CD14-positive monocyte (primary cell): ENCODE measurements at regions not wholly inside any gene's neighbourhood (a gene's known extent, or its start where the extent isn't known, plus 50 kb on each side); places are given as distances from the start of the nearest gene placed in this dataset.

Source experiments
- DNase-seq, 3 donors: peaks; one replicate each; pipeline ENCODE4 v3.0.0-alpha.2; 2011 to 2022
- H2AFZ ChIP-seq: 2 replicates; pipeline ENCODE4 v1.6.0; 2012; ENCODE audit warnings: mild to moderate bottlenecking, low read depth, low read length, inconsistent platforms; ENCODE audit not compliant: insufficient read depth, poor library complexity, severe bottlenecking
- H3K27ac ChIP-seq, 2 donors: 1 replicate in 1 of 2; 2 replicates in 1 of 2; pipeline ENCODE4 v1.5.1; 2012 to 2013; ENCODE audit warnings: low read length in 2 of 2, control low read depth in 1 of 2, inconsistent platforms in 1 of 2, low read depth in 1 of 2, mild to moderate bottlenecking in 1 of 2
- H3K27me3 ChIP-seq, 2 donors: one replicate each; pipeline versions ENCODE4 v1.6.0 to v1.6.1; 2011 to 2013; ENCODE audit warnings: low read length in 2 of 2; ENCODE audit not compliant: control insufficient read depth in 2 of 2, insufficient read depth in 2 of 2
- H3K36me3 ChIP-seq, 2 donors: replicated peaks in 1 of 2; 1 replicate in 1 of 2; 2 replicates in 1 of 2; pipeline versions ENCODE4 v1.5.1 to v1.6.1; 2012 to 2013; ENCODE audit warnings: low read length in 2 of 2, control low read depth in 1 of 2, inconsistent platforms in 1 of 2, mild to moderate bottlenecking in 1 of 2; ENCODE audit not compliant: insufficient read depth in 2 of 2, control insufficient read depth in 1 of 2
- H3K4me1 ChIP-seq, 2 donors: 1 replicate in 1 of 2; 2 replicates in 1 of 2; pipeline versions ENCODE4 v1.5.1 to v1.6.1; 2012 to 2013; ENCODE audit warnings: low read length in 2 of 2, control low read depth in 1 of 2, inconsistent platforms in 1 of 2, mild to moderate bottlenecking in 1 of 2, moderate library complexity in 1 of 2; ENCODE audit not compliant: insufficient read depth in 2 of 2, control insufficient read depth in 1 of 2
- H3K4me2 ChIP-seq: replicated peaks from 2 replicates; pipeline ENCODE3; 2012; ENCODE audit warnings: low read length, moderate library complexity, mild to moderate bottlenecking; ENCODE audit not compliant: poor library complexity, severe bottlenecking; ENCODE audit errors: extremely low read depth
- H3K4me3 ChIP-seq, 3 experiments: fragments of 200-600 bp in 1 of 3; sonication (generic) in 1 of 3; replicated peaks in 1 of 3; 1 replicate in 2 of 3; 2 replicates in 1 of 3; pipeline ENCODE4 v1.5.1; 2011 to 2013; ENCODE audit warnings: low read length in 3 of 3, mild to moderate bottlenecking in 3 of 3, control low read depth in 2 of 3, low read depth in 2 of 3, inconsistent platforms in 1 of 3, moderate library complexity in 1 of 3
- H3K79me2 ChIP-seq: 2 replicates; pipeline ENCODE4 v1.6.0; 2012; ENCODE audit warnings: mild to moderate bottlenecking, control low read depth, inconsistent platforms, low read length, moderate library complexity; ENCODE audit not compliant: insufficient read depth
- H3K9ac ChIP-seq: 2 replicates; pipeline ENCODE4 v1.6.0; 2017; ENCODE audit warnings: low read length, mild to moderate bottlenecking; ENCODE audit not compliant: insufficient read depth, poor library complexity, severe bottlenecking
- H3K9me3 ChIP-seq, 2 donors: replicated peaks in 1 of 2; 1 replicate in 1 of 2; 2 replicates in 1 of 2; pipeline versions ENCODE4 v1.5.1 to v1.6.1; 2012 to 2013; ENCODE audit warnings: low read length in 2 of 2, control low read depth in 1 of 2; ENCODE audit not compliant: control insufficient read depth in 1 of 2, insufficient read depth in 1 of 2
- H4K20me1 ChIP-seq: 2 replicates; pipeline ENCODE4 v1.6.0; 2012; ENCODE audit warnings: mild to moderate bottlenecking, low read length, control low read depth, moderate library complexity; ENCODE audit not compliant: insufficient read depth
- H3K27ac Mint-ChIP-seq, 7 donors: one replicate each; pipeline ENCODE4 v1.8.0; 2020; ENCODE audit warnings: mild to moderate bottlenecking in 7 of 7, mixed read lengths in 7 of 7, moderate library complexity in 6 of 7, inconsistent platforms in 2 of 7
- H3K27me3 Mint-ChIP-seq, 3 donors: one replicate each; pipeline ENCODE4 v1.8.0; 2021 to 2022; ENCODE audit warnings: low read depth in 3 of 3, mild to moderate bottlenecking in 3 of 3, mixed read lengths in 3 of 3, moderate library complexity in 3 of 3, inconsistent platforms in 1 of 3
- H3K36me3 Mint-ChIP-seq, 2 donors: one replicate each; pipeline ENCODE4 v1.8.0; 2020; ENCODE audit warnings: mixed read lengths in 2 of 2, inconsistent platforms in 1 of 2, mild to moderate bottlenecking in 1 of 2
- H3K4me1 Mint-ChIP-seq: one replicate; pipeline ENCODE4 v1.8.0; 2020; ENCODE audit warnings: mild to moderate bottlenecking, mixed read lengths
- H3K4me3 Mint-ChIP-seq, 2 donors: one replicate each; pipeline ENCODE4 v1.8.0; 2020; ENCODE audit warnings: mild to moderate bottlenecking in 2 of 2, mixed read lengths in 2 of 2, moderate library complexity in 1 of 2
- H3K9me3 Mint-ChIP-seq, 7 donors: one replicate each; pipeline ENCODE4 v1.8.0; 2020 to 2022; ENCODE audit warnings: mixed read lengths in 7 of 7, mild to moderate bottlenecking in 6 of 7, moderate library complexity in 6 of 7, inconsistent platforms in 2 of 7
- CTCF ChIP-seq: fragments of 200-600 bp; IDR thresholded peaks from one replicate; pipeline ENCODE4 v1.8.0; 2022; ENCODE audit warnings: antibody characterized with exemption, mild to moderate bottlenecking
- intact Hi-C, 2 donors: fragments of 100-400 bp; cut with micrococcal nuclease; formaldehyde crosslinking; loops; one replicate each; pipeline versions ENCODE4 v1.15.0 to v1.15.1; 2023

GRCh38 chr3:22986958-22987357 lies 216.2 kb upstream of the UBE2E2 start:
- TF ChIP-seq CTCF = no peak
- H3K9me3 Mint-ChIP-seq = peaks cover 3 to 26% (median 14%) of the 10 kb centered on the region in 7 donors

GRCh38 chr3:22988566-22988965 lies 214.6 kb upstream of the UBE2E2 start:
- TF ChIP-seq CTCF = no peak
- no peaks in the 10 kb centered on the region for H3K36me3 Mint-ChIP-seq
- no peaks in the 10 kb centered on the region for H4K20me1 ChIP-seq
- H3K9me3 ChIP-seq = peaks cover 20 to 21% of the 10 kb centered on the region in 2 donors
- no peak overlapping the region for H3K27ac Mint-ChIP-seq
- H3K27me3 Mint-ChIP-seq = peaks cover 0 to 2% (median 0%) of the 10 kb centered on the region in 3 donors
- H3K27ac ChIP-seq = no peak overlapping the region
- H3K9me3 Mint-ChIP-seq = peaks cover 3 to 26% (median 14%) of the 10 kb centered on the region in 7 donors
- no peaks in the 10 kb centered on the region for H3K27me3 ChIP-seq
- H3K4me3 Mint-ChIP-seq = no peak overlapping the region
- H3K79me2 ChIP-seq = no peaks in the 10 kb centered on the region
- no peak overlapping the region for H3K4me3 ChIP-seq
- H3K4me2 ChIP-seq = no peak overlapping the region
- H3K4me1 ChIP-seq = no peaks in the 10 kb centered on the region
- no peak overlapping the region for H3K9ac ChIP-seq
- peaks cover 4% of the 10 kb centered on the region for H3K4me1 Mint-ChIP-seq
- intact Hi-C loops = no loop called here
- H2AFZ ChIP-seq = no peak overlapping the region
- no peak for DNase-seq
- H3K36me3 ChIP-seq = no peaks in the 10 kb centered on the region

More at GRCh38 chr3:22986958-22987357, 216.2 kb upstream of the UBE2E2 start:
- Histone ChIP-seq H3K4me2 (no peak overlapping the region), H2AFZ (no peak overlapping the region), H3K9me3 (peaks cover 20 to 21% of the 10 kb centered on the region in 2 donors), H3K9ac (no peak overlapping the region), H3K4me3 (no peak overlapping the region), H3K4me1 (no peaks in the 10 kb centered on the region), H3K36me3 (no peaks in the 10 kb centered on the region), H4K20me1 (no peaks in the 10 kb centered on the region), H3K27me3 (no peaks in the 10 kb centered on the region), H3K27ac (no peak overlapping the region), H3K79me2 (no peaks in the 10 kb centered on the region)
- H3K27ac Mint-ChIP-seq = no peak overlapping the region
- H3K4me1 Mint-ChIP-seq = peaks cover 6% of the 10 kb centered on the region
- intact Hi-C loops = no loop called here
- peaks cover 1 to 3% (median 2%) of the 10 kb centered on the region in 3 donors for H3K27me3 Mint-ChIP-seq
- no peak for DNase-seq
- H3K36me3 Mint-ChIP-seq = no peaks in the 10 kb centered on the region
- H3K4me3 Mint-ChIP-seq = no peak overlapping the region
